ENCODE measurements at regions not wholly inside any gene's neighbourhood (a gene's known extent, or its start where the extent isn't known, plus 50 kb on each side); places are given as distances from the start of the nearest gene placed in this dataset.

DNA sequence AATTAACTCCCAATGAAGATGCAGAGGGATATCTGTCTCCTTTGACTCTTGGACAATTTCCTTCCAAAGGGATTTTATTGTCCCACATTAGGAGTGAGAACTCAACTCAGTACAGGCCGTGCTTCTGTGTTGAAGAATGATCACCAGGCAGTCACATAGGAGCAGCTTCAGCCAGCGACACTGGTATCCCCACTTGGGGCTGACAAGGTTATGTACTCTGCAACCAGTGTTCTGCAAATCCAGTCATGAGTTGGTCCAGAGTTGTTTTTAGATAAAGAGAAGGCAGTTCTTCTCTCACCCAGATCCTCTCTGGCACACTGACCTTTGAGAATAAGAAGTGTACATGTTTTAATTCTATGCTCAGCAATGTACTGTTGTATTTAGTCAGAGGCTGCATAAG, 415.8 kb downstream of the SETD4 start:
- no peak for DNase-seq (ENCODE audit: low read depth)

DNA sequence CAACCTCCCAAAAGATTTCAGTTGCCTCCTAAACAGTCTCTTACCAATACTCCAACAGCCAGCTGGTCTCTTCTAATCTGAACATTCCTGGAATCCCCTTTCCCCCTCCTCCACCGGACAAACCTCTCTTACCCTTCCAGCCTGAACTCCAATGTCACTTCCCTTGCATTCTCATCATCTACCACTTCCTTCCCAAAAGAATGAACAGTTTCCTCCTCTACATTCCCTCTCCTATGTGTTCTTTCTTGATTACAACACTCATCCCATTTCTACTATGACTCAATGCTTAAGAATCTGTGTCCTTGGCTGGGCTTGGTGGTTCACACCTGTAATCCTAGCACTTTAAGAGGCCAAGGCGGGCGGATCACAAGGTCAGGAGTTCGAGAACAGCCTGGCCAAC, 417.1 kb downstream of the SETD4 start:
- no peak for DNase-seq (ENCODE audit: low read depth)

DNA sequence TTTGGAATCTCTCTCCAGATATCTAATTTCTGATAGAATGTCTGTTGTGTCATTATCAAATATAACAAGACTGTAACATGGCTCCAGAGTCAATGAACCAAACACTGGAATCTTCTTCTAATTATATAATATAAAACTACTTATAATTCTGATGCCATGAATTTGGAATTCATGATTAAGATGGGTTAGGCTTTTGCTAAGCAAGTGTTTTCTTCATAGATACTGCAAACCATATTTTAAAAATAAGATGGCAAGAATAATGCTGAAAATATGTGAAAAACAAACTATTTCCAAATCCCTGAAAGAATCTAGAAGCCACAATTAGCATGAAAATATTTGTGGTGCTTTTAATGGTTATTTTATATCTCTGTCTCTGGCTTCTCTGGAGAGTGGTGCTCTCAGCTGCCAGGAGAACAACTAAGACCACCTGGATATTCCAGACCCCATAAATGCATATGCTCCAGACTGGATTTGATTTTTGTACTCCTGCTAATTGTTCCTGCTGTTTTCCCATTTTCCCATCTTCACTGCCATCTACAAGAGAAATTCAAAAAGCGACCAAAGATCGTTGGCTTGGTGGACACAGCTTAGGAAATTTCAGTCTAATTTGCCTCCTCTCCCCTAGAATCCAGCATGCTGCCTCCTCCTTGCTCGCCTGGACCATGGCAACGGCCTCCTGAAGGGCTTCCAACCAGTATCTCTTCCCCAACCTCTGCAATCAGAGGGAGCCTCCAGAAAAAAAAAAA, 418.9 kb downstream of the SETD4 start:
- no peak for DNase-seq (ENCODE audit: low read depth)

DNA sequence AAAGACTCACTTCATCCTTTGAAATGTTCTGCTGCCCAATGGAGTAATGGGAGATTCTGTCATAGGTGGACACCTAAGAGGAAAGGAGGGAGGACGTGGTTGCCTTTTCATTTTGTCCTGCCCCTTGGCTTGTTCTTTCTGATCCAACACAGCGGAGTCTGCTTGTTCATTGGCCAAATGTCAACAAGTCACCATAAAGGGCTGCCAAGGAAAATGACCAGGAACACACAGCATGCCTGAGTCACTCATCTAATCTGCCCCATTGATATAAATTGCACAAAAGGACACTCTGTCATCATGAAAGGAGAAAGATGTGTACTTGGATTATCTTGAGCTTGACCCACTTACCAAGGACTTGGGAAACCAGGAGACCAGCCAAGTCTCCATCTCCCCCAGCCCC, 422.9 kb downstream of the SETD4 start:
- DNase-seq (ENCODE audit: low read depth) = no peak

DNA sequence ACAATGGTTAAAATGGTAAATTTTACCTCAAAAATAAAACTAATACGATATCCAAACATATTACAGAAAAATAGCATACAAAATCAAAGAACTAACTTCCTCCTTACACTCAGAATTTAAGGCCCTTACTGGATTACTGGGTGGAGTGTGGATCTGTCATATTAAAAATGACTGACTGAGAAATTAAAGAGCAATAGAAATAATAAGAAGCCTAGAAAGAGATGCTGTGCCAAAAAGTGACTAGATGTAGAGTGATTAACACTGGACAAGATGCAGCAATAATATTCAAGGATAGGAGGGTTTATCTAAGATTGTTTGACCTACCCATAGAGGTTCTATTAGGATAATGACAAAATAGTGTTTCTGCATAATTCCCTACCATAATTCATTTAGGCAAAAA, 424.3 kb downstream of the SETD4 start:
- no peak for DNase-seq (ENCODE audit: low read depth)

DNA sequence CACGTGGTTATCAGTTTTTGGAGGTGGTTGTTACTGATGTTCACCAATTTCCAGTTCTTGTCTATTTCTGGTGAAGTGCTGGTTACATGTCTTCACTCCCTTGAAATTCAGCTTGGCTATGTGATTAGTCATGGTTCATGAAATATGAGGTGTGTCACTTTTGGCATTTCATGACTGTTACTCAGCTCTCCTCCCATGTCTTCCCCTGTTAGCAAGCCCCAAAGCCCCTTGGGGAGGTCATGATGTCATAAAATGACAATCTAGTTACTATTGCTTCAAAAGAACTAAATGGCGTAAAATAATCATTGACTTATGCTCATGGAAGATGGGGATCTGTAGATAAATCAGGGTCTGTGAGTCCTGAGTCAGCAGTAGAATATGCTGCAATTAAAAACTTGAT, 425.1 kb downstream of the SETD4 start:
- no peak for DNase-seq (ENCODE audit: low read depth)

DNA sequence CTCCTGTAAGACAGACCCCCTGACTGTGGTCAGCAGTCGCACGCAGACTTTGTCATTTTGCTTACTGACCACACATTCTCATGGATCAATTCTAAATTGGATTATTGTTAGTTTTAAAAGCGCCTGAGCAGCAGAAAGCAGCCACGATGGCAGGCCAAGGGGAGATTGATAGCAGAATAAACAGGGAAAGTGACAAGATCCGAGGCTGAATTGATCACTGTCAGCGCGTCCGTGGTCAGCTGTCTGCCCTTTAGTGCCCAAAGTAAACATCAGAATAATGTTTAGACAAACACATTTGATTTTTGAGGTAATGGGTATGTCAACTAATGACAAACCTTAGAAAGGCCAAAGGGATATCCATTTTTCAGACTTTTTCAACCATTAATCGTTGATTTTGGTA, 426.8 kb downstream of the SETD4 start:
- no peak for DNase-seq (ENCODE audit: low read depth)

DNA sequence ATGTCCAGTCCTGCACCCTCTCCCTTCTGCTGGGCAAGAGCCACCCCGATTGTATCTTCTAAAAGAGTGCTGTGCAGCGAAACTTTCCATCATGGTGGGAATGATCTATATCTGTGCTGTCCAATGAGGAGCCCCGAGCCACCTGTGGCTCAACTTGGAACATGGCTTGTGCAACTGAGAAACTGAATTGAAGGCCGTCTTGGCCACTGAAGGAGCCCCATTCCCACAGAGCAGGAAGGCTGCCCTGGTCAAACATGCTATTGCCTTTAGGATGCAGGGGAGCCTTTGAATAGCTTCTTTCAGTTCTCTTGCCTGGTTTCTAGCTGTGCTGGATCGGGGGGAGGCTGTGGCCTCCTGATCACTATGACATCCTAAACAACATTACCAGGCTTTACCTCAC, 427.6 kb downstream of the SETD4 start:
- DNase-seq (ENCODE audit: low read depth) = no peak

DNA sequence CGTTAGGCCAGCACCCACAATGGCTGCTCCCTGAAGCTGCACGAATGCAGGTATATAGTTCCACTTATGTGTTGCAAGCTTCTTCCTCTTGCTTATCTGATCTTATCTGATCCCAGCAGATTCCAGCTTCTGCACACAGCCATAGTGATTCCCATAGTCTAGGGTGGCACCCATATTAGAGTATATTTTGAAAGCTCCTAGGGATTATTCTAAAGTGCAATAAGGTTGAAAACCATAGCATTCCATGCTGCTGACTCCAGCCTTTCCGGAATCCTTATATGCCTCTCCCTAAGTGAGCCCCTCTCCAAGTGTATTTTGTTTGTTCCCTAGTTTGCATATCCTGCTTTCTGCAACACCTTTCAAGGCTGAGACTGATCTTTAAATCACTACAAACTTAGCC, 432.0 kb downstream of the SETD4 start:
- DNase-seq (ENCODE audit: low read depth) = no peak

DNA sequence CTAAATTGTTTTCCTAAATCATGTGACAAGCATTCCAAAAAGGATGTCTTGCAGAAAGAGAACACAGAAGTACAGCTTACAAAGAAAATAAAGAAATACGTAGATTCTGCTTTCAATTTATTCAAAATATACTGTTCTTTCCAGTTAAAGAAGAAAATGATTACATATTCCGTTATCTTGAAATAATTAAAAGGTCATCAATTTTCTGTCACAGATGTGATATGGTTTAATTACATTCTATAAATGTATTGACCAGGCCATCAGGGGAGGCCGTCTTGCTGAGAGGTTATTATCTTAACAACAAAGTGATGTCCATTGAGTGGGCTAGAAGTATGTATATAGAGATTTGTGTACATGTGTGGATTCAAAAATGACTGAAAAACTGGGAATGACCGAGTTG, 432.9 kb downstream of the SETD4 start:
- DNase-seq (ENCODE audit: low read depth) = no peak

DNA sequence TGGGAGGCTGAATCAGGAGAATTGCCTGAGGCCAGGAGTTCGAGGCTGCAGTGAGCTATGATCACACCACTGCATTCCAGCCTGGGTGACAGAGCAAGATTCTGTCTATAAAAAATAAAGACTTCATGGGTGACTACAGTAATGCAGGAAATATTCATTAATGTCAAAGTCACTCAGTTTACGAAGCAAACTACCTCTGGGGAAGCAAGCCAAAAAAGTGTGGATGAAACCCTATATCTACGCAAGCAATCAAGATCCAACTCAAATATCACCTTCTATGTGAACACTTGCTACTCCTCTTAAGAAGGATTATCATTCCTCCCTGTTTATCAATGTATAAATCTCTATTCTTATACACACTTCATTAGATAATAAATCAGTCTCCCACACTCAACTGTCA, 434.8 kb downstream of the SETD4 start:
- DNase-seq (ENCODE audit: low read depth) = no peak

DNA sequence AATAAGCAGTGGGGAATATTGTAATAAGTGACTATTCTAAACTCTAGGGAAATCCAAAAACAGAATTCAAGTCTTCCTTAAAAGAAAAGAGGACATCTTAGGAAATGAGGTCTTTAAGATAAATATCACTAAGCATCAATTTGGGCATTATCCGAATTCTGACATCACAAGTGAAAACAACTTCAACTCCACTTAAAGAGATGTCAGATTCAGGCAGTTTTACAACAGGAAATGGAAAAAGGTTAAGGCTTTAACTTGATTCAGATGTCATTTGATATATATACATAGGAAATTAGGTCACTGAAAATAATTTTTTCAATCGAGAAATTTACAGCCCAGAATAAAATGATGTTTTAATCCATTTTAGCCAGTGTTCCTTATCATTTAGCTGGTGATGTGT, 435.4 kb downstream of the SETD4 start:
- DNase-seq (ENCODE audit: low read depth) = no peak

DNA sequence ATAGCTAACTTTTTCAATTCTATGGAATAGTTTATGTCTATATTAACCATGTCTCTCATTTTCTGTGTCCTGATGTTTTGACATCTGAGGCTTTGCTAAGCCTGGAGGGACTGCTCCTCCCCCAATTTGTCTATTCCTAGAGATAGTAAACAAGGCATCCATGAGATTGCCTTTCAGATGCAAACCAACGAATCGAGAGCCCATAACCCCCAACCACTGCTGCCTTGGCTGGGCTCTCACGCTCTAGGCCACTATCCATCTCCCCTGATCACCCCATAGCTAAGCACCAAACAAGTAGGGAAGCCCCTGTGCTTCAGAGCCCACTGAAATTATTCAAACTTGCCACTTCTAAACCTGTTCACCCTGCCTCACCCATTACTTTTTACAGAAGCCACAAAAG, 437.7 kb downstream of the SETD4 start:
- DNase-seq (ENCODE audit: low read depth) = no peak

DNA sequence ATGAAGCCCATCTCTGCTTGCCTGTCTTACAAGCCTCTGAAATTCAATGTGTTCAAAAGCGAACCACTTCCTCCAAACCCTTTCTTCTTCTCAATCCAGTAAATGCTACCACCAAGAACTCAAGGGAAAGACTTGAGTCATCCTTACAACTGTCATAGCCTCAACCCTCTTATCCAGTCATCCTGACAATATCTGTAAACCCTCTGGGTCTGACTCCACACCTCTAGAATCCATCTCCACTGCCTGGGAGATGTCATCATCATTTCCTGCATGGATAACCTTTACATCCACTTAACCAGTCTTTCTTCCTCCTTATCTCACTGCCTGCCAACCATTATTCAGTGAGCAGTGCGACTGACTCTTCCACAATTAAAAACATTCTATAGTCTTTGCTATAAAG, 441.1 kb downstream of the SETD4 start:
- no peak for DNase-seq (ENCODE audit: low read depth)

DNA sequence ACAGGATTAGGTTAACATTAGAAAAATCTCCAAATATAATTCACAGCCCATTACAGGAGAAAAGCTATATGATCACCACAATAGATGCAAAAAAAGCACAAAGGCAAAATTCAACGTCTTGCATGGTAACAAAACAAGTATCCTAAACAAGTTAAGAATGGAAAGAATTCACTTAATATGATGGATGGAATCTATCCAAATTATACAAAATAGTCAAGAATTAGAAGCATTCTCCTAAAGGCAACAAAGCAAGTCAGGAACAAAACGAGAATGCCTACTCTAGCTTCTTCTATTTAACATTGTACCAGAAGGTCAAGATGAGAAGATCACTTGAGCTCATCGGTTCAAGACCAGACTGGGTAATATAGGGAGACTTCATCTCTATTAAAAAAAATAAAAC, 442.8 kb downstream of the SETD4 start:
- no peak for DNase-seq (ENCODE audit: low read depth)

DNA sequence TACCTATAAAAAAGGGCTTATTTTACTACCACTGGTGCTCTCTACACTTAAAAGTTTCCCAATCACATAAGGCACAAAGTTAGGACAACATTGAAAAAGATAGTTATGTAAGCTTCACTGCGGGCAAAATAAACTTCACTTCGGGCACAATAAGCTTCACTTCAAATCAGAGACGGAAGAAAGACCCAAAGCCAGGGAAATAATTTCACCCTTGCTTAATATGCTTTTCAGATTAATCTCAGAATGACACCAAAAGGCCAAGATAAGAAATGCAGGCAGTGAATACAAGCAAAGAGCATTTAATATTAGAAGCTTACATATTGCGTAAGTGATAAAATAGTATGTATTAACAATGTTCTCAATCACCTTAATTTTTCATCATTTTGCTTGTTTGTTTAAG, 444.2 kb downstream of the SETD4 start:
- no peak for DNase-seq (ENCODE audit: low read depth)

DNA sequence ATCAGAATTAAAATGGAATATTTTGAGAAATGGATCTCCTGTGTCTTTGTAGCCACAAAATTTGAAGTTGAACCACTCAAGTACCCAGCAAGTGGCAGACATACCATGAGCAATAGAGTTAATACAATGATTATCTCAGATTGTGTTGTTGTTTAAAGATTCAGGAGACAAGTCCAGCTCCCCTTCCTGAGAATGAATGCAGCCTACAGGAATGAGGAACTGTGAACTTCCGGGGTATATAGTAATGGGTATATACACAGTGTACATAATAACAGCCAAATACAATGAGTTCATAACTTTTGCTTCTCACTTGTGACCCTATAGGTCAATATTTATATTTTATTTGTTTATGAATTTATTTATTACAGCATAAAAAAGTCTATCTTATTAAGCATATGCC, 445.0 kb downstream of the SETD4 start:
- no peak for DNase-seq (ENCODE audit: low read depth)

DNA sequence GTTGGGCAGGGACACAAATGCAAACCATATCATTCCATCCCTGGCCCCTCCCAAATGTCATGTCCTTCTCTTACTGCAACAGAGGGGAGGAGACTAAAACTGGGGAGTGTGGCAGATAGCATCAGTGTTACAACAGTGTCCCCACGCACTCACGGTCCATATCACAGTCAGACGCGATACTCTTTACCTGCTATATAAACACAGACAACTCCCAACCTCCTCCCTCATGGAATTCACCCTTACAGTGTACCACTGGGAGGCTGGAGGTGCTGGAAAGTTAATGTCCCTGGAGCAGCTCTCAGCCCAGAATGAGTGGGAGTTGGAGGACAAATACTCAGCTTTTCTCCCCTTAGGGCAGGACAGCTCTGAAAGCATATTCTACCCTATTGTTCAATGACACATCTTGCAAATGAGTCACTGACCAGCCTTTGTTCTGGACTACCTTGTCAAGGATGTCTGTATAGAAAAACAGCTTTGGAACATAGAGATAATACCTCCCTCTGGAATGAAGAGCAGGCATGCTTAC, 445.9 kb downstream of the SETD4 start:
- DNase-seq (ENCODE audit: low read depth) = no peak

DNA sequence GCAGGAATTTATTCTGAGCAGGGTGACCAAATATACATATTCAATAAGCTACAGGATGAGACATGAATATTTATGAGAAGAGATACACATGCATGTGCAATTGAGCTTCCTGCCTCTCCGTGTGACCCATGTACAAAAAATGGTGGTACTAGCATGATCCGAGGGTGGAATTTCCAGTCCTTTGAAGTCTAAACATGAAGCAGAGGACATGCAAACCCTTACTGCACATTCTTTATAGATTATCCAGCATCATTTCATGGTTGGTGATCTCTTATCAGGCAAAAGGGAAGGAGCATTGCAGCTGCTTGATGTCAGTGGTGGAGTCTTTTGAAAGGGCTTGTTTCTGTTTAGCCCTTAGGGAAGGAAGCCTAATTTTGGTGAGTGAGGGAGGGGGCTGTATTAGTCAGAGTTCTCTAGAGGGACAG, 448.6 kb downstream of the SETD4 start:
- DNase-seq (ENCODE audit: low read depth) = no peak

DNA sequence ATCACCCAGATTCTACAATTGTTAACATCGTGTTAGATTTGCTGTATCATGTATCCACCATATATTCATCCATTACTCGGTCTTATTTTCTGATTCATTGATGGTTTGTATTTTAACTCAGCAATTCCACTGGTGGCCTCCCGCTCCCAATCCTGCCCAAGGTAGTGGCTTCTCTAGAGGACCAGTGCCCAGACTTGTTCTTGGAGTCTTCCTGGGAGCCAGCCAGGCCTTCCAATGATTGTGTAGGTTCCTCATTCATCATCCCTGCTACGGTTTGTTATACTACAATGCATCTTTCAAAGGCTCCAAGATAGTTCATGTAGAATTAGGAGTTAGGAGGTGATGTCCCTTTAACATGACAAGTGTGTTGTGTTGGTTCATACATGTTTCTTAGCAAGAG, 451.1 kb downstream of the SETD4 start:
- DNase-seq (ENCODE audit: low read depth) = no peak

DNA sequence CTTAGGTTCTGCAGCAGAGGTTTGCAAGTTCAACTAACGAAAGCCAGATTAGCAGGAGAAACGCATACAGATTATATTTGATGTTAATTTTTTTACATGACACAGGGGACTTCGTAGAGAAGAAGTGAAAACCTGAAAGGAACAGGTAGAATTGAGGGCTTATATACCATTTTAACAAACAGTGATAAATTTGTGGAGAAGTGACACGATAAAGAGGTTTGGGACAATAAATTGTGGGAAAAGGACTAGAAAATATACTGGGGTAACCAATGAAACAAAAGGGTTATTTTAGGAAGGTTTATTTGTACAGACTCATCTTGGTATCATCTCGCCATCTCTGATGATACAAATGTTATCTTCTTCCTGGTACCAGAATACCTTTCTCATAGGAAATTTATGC, 452.9 kb downstream of the SETD4 start:
- DNase-seq (ENCODE audit: low read depth) = no peak

DNA sequence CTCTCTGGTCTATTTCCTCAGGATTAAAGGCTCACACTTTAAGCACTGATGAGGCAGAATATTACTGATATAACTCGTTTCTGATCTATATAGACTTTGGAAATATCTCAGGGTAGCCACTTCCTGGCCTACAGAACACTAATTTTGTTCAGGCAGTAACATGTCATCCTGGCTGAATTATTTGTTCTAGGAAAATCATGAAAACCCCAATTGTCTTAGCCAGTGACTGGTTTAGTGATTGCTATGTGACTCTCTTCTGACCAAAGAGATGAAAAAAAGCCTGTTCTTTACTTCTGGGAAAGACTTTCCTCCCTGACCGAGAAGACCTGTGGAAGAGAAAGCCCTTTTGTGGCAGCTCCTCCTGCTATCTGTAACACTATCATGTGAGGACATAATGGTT, 453.7 kb downstream of the SETD4 start:
- DNase-seq (ENCODE audit: low read depth) = no peak

DNA sequence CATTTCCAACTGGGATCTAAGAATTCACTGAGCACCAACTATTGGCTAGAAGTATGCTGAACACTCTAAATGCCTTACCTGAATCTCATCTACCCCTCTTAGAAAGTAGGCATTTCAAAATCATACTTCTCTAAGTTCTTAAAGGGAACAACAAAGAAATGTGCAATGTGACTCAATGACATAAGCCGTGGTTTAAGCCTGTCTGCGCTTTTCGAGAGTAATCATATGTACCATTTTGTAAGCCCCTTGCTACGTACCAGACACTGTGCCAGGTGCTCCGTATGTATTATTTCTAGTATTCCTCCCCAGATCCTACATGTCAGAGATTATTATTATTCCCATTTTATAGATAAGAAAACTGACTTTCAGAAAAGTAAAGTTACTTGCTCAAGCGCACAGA, 454.2 kb downstream of the SETD4 start:
- DNase-seq (ENCODE audit: low read depth) = no peak

DNA sequence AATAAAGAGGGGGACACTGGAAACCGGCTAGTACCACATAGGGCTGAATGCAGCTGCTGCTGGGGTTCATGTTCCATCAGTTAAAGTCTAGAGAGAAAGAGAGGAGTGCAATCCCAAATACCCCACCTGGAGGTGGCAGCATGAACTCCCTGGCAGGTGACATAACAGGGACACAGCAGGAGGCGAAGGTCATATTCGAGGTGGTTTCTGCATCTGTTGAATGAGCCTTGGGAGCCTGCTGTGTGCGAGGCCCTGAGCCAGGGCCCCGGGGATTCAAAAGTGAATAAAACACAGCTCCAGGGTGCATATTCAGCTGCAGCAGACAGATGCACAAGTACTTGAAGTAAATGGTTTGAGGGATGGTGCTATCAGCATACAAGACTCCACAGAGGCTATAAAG, 456.8 kb downstream of the SETD4 start:
- no peak for DNase-seq (ENCODE audit: low read depth)
